ENCODE measurements at regions not wholly inside any gene's neighbourhood (a gene's known extent, or its start where the extent isn't known, plus 50 kb on each side); places are given as distances from the start of the nearest gene placed in this dataset.

DNA sequence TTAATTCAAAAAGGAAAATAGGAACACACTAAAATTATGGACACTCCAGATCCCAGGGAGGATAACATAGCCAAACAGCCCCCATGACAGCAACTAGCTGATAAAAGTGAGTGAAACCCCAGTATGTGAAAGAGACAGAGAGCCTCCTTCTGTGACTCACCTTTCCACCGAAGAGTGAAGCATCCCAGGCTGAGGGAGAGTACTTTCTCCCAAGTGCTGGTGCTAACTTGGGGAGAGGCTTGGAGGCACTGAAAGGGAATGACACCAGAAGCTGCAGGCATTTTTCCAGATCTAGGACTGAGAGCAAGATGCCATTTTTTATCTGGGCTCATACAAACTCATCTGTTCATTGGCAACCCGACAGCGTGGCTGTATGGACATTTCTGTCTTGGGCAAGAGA lies 339.8 kb downstream of the HTR1B start:
- no peaks in the 10 kb centered on the region for H3K9me3 ChIP-seq (ENCODE audit: control insufficient read depth in 1 of 2, low read length in 2 of 2)
- DNase-seq, result no peak
- H3K4me3 Mint-ChIP-seq, result no peak overlapping the region
- H3K27ac Mint-ChIP-seq, result no peak overlapping the region
- no peaks in the 10 kb centered on the region for H3K4me1 ChIP-seq (ENCODE audit: insufficient read depth, low read length)
- H3K27me3 ChIP-seq (ENCODE audit: insufficient read depth, low read length), result no peaks in the 10 kb centered on the region
- no peaks in the 10 kb centered on the region for H3K4me1 Mint-ChIP-seq
- H3K36me3 Mint-ChIP-seq, result no peaks in the 10 kb centered on the region
- H3K27me3 Mint-ChIP-seq, result no peaks in the 10 kb centered on the region
- H3K36me3 ChIP-seq (ENCODE audit: insufficient read depth, low read length), result no peaks in the 10 kb centered on the region
- H3K9me3 Mint-ChIP-seq, result peaks cover 0 to 22% (median 11%) of the 10 kb centered on the region in 8 donors
- POLR2A ChIA-PET (ENCODE audit: partially characterized antibody), result no interaction called here
- CTCF ChIA-PET (ENCODE audit: partially characterized antibody), result no interaction called here
- no peak overlapping the region for H3K4me3 ChIP-seq (ENCODE audit: low read length in 2 of 2)
- no peak overlapping the region for H3K27ac ChIP-seq (ENCODE audit: low read depth, low read length)
- intact Hi-C loops (cut with micrococcal nuclease), result no loop called here

DNA sequence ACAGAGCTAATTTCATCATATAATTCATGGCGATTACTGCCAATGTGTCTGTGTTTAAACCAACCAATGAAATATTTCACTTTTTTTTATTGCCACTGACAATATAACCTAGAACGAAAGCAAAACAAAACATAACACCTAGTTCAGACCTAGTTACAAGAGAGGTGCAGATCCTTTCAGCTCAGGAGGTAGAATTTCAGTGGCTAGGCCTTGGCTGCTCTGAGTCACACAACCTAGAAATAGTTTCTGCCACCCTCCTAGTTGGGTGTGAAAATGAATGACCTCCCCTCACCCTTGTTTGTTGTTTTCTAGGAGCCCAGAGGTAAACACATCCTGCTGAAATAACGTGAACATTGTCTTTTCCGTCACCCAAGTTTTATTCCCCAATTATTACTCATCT lies 356.3 kb downstream of the HTR1B start:
- no peak overlapping the region for H3K4me3 Mint-ChIP-seq
- H3K27ac Mint-ChIP-seq, result no peak overlapping the region
- CTCF ChIA-PET (ENCODE audit: partially characterized antibody), result no interaction called here
- H3K36me3 Mint-ChIP-seq, result no peaks in the 10 kb centered on the region
- H3K9me3 Mint-ChIP-seq, result peaks cover 0 to 5% (median 2%) of the 10 kb centered on the region in 8 donors
- Histone ChIP-seq H3K4me1 (ENCODE audit: insufficient read depth, low read length) (no peaks in the 10 kb centered on the region), H3K27ac (ENCODE audit: low read depth, low read length) (no peak overlapping the region), H3K27me3 (ENCODE audit: insufficient read depth, low read length) (no peaks in the 10 kb centered on the region), H3K4me3 (ENCODE audit: low read length in 2 of 2) (no peak overlapping the region), H3K36me3 (ENCODE audit: insufficient read depth, low read length) (no peaks in the 10 kb centered on the region), H3K9me3 (ENCODE audit: control insufficient read depth in 1 of 2, low read length in 2 of 2) (no peaks in the 10 kb centered on the region)
- no peaks in the 10 kb centered on the region for H3K27me3 Mint-ChIP-seq
- POLR2A ChIA-PET (ENCODE audit: partially characterized antibody), result no interaction called here
- H3K4me1 Mint-ChIP-seq, result no peaks in the 10 kb centered on the region
- no peak for DNase-seq
- intact Hi-C loops (cut with micrococcal nuclease), result no loop called here

DNA sequence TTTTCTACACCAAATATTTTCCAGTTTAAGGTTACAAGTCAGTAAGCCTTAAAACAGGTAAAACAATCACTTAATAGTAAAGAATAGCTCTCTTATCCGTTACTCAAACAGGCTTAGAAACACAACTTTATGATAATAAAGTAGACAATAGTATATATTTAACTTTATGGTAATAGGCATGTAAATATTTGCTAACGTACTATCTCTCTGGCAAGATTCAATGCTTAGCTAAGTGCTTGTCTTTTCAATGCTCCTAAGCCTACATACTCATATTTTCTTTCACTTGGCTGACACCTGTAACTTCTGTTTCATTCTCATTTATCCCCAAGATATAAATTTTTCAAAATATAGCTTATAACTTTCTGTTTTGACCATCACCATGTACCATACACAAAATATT lies 358.2 kb downstream of the HTR1B start:
- ChIA-PET POLR2A (ENCODE audit: partially characterized antibody) (no interaction called here), CTCF (ENCODE audit: partially characterized antibody) (no interaction called here)
- Histone ChIP-seq H3K27ac (ENCODE audit: low read depth, low read length) (no peak overlapping the region), H3K4me3 (ENCODE audit: low read length in 2 of 2) (no peak overlapping the region), H3K36me3 (ENCODE audit: insufficient read depth, low read length) (no peaks in the 10 kb centered on the region), H3K27me3 (ENCODE audit: insufficient read depth, low read length) (no peaks in the 10 kb centered on the region), H3K9me3 (ENCODE audit: control insufficient read depth in 1 of 2, low read length in 2 of 2) (no peaks in the 10 kb centered on the region), H3K4me1 (ENCODE audit: insufficient read depth, low read length) (no peaks in the 10 kb centered on the region)
- no peak overlapping the region for H3K27ac Mint-ChIP-seq
- H3K4me3 Mint-ChIP-seq, result no peak overlapping the region
- intact Hi-C loops (cut with micrococcal nuclease), result no loop called here
- H3K36me3 Mint-ChIP-seq, result no peaks in the 10 kb centered on the region
- H3K4me1 Mint-ChIP-seq, result no peaks in the 10 kb centered on the region
- H3K27me3 Mint-ChIP-seq, result no peaks in the 10 kb centered on the region
- no peak for DNase-seq
- H3K9me3 Mint-ChIP-seq, result peaks cover 0 to 5% (median 3%) of the 10 kb centered on the region in 8 donors

DNA sequence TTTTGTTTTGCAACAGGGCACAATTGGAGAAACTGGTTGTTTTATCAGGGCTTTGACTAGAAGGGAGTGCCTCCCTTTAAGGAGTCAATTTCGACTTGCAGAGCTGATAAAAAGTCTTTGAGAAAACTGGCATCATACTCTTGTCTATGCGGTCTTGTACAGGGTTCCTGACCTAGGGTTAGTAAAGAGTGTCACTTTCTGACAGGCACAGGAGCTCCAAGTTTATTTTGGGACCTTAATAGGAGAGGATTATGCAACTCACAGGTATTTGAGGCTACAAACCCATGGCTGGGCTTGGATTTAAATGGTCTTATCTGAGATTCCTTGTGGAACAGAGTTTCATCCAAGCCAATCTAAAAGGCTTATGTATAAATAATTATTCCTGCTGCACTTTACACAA lies 365.4 kb downstream of the HTR1B start:
- ChIA-PET CTCF (ENCODE audit: partially characterized antibody) (no interaction called here), POLR2A (ENCODE audit: partially characterized antibody) (no interaction called here)
- intact Hi-C loops (cut with micrococcal nuclease), result no loop called here
- Mint-ChIP-seq H3K4me1 (no peaks in the 10 kb centered on the region), H3K4me3 (no peak overlapping the region), H3K27me3 (no peaks in the 10 kb centered on the region), H3K9me3 (peaks cover 0 to 8% (median 1%) of the 10 kb centered on the region in 8 donors), H3K27ac (no peak overlapping the region), H3K36me3 (no peaks in the 10 kb centered on the region)
- H3K9me3 ChIP-seq (ENCODE audit: control insufficient read depth in 1 of 2, low read length in 2 of 2), result no peaks in the 10 kb centered on the region
- H3K27me3 ChIP-seq (ENCODE audit: insufficient read depth, low read length), result no peaks in the 10 kb centered on the region
- no peak for DNase-seq
- H3K4me3 ChIP-seq (ENCODE audit: low read length in 2 of 2), result no peak overlapping the region
- no peak overlapping the region for H3K27ac ChIP-seq (ENCODE audit: low read depth, low read length)
- H3K4me1 ChIP-seq (ENCODE audit: insufficient read depth, low read length), result no peaks in the 10 kb centered on the region
- no peaks in the 10 kb centered on the region for H3K36me3 ChIP-seq (ENCODE audit: insufficient read depth, low read length)

DNA sequence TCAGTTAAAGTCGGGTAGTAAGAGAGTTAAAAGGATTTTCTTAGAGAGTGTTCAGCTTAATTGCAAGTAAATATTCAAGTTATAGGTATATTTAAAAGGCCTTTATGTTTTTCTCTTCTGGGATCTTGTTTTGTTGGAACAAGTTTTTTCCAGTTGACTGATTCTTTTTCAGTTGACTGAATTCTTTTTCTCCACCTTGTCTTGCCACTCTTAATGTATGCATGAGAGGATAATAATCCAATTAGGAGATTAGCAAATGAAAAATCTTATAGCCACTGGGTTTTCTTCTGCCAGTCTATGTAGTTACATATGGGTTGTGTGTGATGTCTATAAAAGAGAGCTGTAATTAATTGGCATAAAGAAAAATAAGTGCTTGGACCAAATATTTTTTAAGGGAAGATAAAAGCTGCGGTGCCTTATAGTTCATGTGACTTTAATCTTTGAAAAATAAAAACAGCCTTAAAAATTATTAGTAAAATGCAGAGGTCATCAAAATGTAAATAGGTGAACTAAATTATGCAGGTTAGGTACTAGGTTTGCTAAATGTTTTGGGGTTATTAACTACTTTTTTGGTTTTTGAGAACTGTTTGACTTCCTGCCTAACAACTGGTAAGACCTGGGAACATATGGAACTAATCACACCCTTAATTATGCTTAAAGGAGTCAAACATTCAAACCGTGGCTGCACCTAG lies 367.2 kb downstream of the HTR1B start:
- intact Hi-C loops (cut with micrococcal nuclease), result no loop called here
- peaks cover 0 to 9% (median 3%) of the 10 kb centered on the region in 8 donors for H3K9me3 Mint-ChIP-seq
- H3K36me3 Mint-ChIP-seq, result no peaks in the 10 kb centered on the region

DNA sequence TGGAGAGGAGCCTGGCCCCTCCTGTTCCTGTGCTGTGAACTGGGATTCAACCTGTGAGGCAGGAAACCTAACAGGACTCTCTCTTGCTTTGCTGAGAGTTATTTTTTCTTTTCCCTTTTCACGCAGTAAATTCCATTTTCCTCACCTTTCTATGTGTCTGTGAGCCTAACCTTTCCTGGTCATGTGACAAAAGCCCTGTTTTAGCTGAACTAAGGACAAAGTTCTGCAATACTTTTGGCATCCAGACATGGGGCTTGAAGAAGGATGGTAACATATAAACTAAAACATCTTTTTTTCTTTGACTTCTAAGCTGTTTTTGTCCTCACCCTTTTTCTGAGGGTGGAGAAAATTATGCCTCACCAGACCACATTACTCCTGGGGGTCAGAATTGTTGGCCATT lies 368.5 kb downstream of the HTR1B start:
- H3K9me3 Mint-ChIP-seq, result peaks cover 0 to 8% (median 3%) of the 10 kb centered on the region in 8 donors

More for the DNA sequence above, 367.2 kb downstream of the HTR1B start:
- no peaks in the 10 kb centered on the region for H3K36me3 ChIP-seq (ENCODE audit: insufficient read depth, low read length)
- H3K4me3 Mint-ChIP-seq, result no peak overlapping the region
- H3K27me3 Mint-ChIP-seq, result no peaks in the 10 kb centered on the region
- no peaks in the 10 kb centered on the region for H3K27me3 ChIP-seq (ENCODE audit: insufficient read depth, low read length)
- H3K9me3 ChIP-seq (ENCODE audit: control insufficient read depth in 1 of 2, low read length in 2 of 2), result no peaks in the 10 kb centered on the region
- ChIA-PET POLR2A (ENCODE audit: partially characterized antibody) (no interaction called here), CTCF (ENCODE audit: partially characterized antibody) (no interaction called here)
- H3K27ac ChIP-seq (ENCODE audit: low read depth, low read length), result no peak overlapping the region
- H3K27ac Mint-ChIP-seq, result no peak overlapping the region
- no peaks in the 10 kb centered on the region for H3K4me1 ChIP-seq (ENCODE audit: insufficient read depth, low read length)
- DNase-seq, result no peak
- no peak overlapping the region for H3K4me3 ChIP-seq (ENCODE audit: low read length in 2 of 2)
- no peaks in the 10 kb centered on the region for H3K4me1 Mint-ChIP-seq

DNA sequence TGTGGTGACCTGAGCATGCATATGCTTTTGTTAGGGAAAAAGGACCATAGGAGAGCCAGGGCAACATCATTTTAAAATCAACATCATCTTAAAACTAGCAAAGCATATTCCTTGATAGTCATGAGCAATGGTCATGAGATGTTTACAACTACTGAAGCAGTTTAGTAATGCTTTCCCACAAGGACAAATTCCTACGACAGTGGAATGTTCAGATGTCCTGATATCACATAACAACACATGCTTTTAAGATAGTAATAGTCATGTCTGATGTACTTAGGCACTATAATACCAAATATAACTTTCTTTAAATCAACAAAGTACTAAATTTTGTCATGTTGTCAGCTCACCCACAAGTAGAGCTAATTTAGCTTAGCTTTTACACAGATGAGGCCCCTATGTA lies 370.3 kb downstream of the HTR1B start:
- POLR2A ChIA-PET (ENCODE audit: partially characterized antibody), result no interaction called here
- no peaks in the 10 kb centered on the region for H3K36me3 ChIP-seq (ENCODE audit: insufficient read depth, low read length)
- Mint-ChIP-seq H3K27ac (no peak overlapping the region), H3K4me1 (no peaks in the 10 kb centered on the region), H3K9me3 (peaks cover 0 to 10% (median 3%) of the 10 kb centered on the region in 8 donors), H3K4me3 (no peak overlapping the region), H3K27me3 (no peaks in the 10 kb centered on the region), H3K36me3 (no peaks in the 10 kb centered on the region)
- no peaks in the 10 kb centered on the region for H3K9me3 ChIP-seq (ENCODE audit: control insufficient read depth in 1 of 2, low read length in 2 of 2)
- intact Hi-C loops (cut with micrococcal nuclease), result no loop called here
- no peaks in the 10 kb centered on the region for H3K4me1 ChIP-seq (ENCODE audit: insufficient read depth, low read length)
- CTCF ChIA-PET (ENCODE audit: partially characterized antibody), result no interaction called here
- no peak overlapping the region for H3K4me3 ChIP-seq (ENCODE audit: low read length in 2 of 2)
- H3K27me3 ChIP-seq (ENCODE audit: insufficient read depth, low read length), result no peaks in the 10 kb centered on the region
- H3K27ac ChIP-seq (ENCODE audit: low read depth, low read length), result no peak overlapping the region
- no peak for DNase-seq

More for the DNA sequence above, 368.5 kb downstream of the HTR1B start:
- Mint-ChIP-seq H3K4me1 (no peaks in the 10 kb centered on the region), H3K4me3 (no peak overlapping the region), H3K27ac (no peak overlapping the region), H3K27me3 (no peaks in the 10 kb centered on the region), H3K36me3 (no peaks in the 10 kb centered on the region)
- H3K27ac ChIP-seq (ENCODE audit: low read depth, low read length), result no peak overlapping the region
- H3K27me3 ChIP-seq (ENCODE audit: insufficient read depth, low read length), result no peaks in the 10 kb centered on the region
- POLR2A ChIA-PET (ENCODE audit: partially characterized antibody), result no interaction called here
- no peak for DNase-seq
- intact Hi-C loops (cut with micrococcal nuclease), result no loop called here
- H3K36me3 ChIP-seq (ENCODE audit: insufficient read depth, low read length), result no peaks in the 10 kb centered on the region
- H3K4me3 ChIP-seq (ENCODE audit: low read length in 2 of 2), result no peak overlapping the region
- CTCF ChIA-PET (ENCODE audit: partially characterized antibody), result no interaction called here
- H3K9me3 ChIP-seq (ENCODE audit: control insufficient read depth in 1 of 2, low read length in 2 of 2), result no peaks in the 10 kb centered on the region
- no peaks in the 10 kb centered on the region for H3K4me1 ChIP-seq (ENCODE audit: insufficient read depth, low read length)

DNA sequence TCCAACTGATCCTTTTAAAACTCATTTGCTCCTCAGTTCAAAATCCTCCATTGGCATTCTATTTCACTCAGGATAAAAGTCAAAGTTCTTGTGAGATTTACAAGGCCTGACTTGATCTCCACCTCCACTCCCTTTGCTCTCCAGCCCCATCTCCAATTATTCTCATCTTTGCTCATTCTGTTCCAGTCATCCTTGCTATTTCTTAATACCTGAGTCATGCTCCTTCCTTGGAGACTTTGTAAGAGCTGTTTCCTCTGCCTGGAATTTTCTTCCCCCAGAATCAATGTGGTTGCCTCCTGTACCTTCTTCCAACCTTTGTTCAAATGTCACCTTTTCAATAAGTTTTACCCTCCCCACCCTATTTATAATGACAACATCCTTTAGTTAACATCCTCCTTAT lies 373.5 kb downstream of the HTR1B start:
- no peaks in the 10 kb centered on the region for H3K27me3 ChIP-seq (ENCODE audit: insufficient read depth, low read length)
- Mint-ChIP-seq H3K27me3 (no peaks in the 10 kb centered on the region), H3K27ac (no peak overlapping the region), H3K36me3 (no peaks in the 10 kb centered on the region), H3K4me1 (no peaks in the 10 kb centered on the region), H3K4me3 (no peak overlapping the region), H3K9me3 (peaks cover 0 to 10% (median 2%) of the 10 kb centered on the region in 8 donors)
- H3K4me3 ChIP-seq (ENCODE audit: low read length in 2 of 2), result no peak overlapping the region
- H3K9me3 ChIP-seq (ENCODE audit: control insufficient read depth in 1 of 2, low read length in 2 of 2), result no peaks in the 10 kb centered on the region
- no peak for DNase-seq
- H3K4me1 ChIP-seq (ENCODE audit: insufficient read depth, low read length), result no peaks in the 10 kb centered on the region
- intact Hi-C loops (cut with micrococcal nuclease), result no loop called here
- ChIA-PET CTCF (ENCODE audit: partially characterized antibody) (no interaction called here), POLR2A (ENCODE audit: partially characterized antibody) (no interaction called here)
- H3K36me3 ChIP-seq (ENCODE audit: insufficient read depth, low read length), result no peaks in the 10 kb centered on the region
- no peak overlapping the region for H3K27ac ChIP-seq (ENCODE audit: low read depth, low read length)

Data from CD4-positive, alpha-beta memory T cell (primary cell).